ENCODE measurements at regions not wholly inside any gene's neighbourhood (a gene's known extent, or its start where the extent isn't known, plus 50 kb on each side); places are given as distances from the start of the nearest gene placed in this dataset.

GRCh38 chr1:229005097-229005496, 265.8 kb upstream of the RAB4A start:
- no peaks in the 10 kb centered on the region for H3K9me2 ChIP-seq (replicated peaks; ENCODE audit: insufficient read depth)
- H3K27me3 ChIP-seq, result no peaks in the 10 kb centered on the region
- no peaks in the 10 kb centered on the region for H3K36me3 ChIP-seq (replicated peaks; ENCODE audit: insufficient read depth, low read depth)
- no peaks in the 10 kb centered on the region for H3K9me3 ChIP-seq (ENCODE audit: low read depth)
- H2AFZ ChIP-seq, result no peak overlapping the region
- H3K79me2 ChIP-seq, result no peaks in the 10 kb centered on the region
- no peaks in the 10 kb centered on the region for H4K20me1 ChIP-seq (ENCODE audit: insufficient read depth, poor library complexity, severe bottlenecking)
- no peak overlapping the region for H3K4me3 ChIP-seq
- 94% methylated on average over 3 of the region's 3 CpGs for WGBS (ENCODE audit: low lambda C conversion rate, missing lambda C conversion rate)
- no peak overlapping the region for H3K4me2 ChIP-seq
- H3K4me1 ChIP-seq (ENCODE audit: insufficient read depth), result peaks cover 13% of the 10 kb centered on the region
- TF ChIP-seq, protein P1, sequence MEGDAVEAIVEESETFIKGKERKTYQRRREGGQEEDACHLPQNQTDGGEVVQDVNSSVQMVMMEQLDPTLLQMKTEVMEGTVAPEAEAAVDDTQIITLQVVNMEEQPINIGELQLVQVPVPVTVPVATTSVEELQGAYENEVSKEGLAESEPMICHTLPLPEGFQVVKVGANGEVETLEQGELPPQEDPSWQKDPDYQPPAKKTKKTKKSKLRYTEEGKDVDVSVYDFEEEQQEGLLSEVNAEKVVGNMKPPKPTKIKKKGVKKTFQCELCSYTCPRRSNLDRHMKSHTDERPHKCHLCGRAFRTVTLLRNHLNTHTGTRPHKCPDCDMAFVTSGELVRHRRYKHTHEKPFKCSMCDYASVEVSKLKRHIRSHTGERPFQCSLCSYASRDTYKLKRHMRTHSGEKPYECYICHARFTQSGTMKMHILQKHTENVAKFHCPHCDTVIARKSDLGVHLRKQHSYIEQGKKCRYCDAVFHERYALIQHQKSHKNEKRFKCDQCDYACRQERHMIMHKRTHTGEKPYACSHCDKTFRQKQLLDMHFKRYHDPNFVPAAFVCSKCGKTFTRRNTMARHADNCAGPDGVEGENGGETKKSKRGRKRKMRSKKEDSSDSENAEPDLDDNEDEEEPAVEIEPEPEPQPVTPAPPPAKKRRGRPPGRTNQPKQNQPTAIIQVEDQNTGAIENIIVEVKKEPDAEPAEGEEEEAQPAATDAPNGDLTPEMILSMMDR (IDR thresholded peaks at IDR 0.05; ENCODE audit: poor library complexity), result no peak
- TF ChIP-seq EZH2phosphoT487 (IDR thresholded peaks at IDR 0.05; ENCODE audit: low read depth, severe bottlenecking, unreplicated experiment), result no peak
- no peak for TF ChIP-seq EZH2 (IDR thresholded peaks at IDR 0.05; ENCODE audit: borderline replicate concordance)
- H3K27ac ChIP-seq, result no peak overlapping the region
- no peak for DNase-seq (ENCODE audit: low spot score)

- H2AFZ ChIP-seq, result no peak overlapping the region
- no peak for DNase-seq (ENCODE audit: low spot score)
- no peaks in the 10 kb centered on the region for H4K20me1 ChIP-seq (ENCODE audit: insufficient read depth, poor library complexity, severe bottlenecking)
- TF ChIP-seq EZH2phosphoT487 (IDR thresholded peaks at IDR 0.05; ENCODE audit: low read depth, severe bottlenecking, unreplicated experiment), result no peak
- TF ChIP-seq, protein P1 (IDR thresholded peaks at IDR 0.05; ENCODE audit: poor library complexity), result no peak
- TF ChIP-seq EZH2 (IDR thresholded peaks at IDR 0.05; ENCODE audit: borderline replicate concordance), result no peak
- H3K36me3 ChIP-seq (replicated peaks; ENCODE audit: insufficient read depth, low read depth), result no peaks in the 10 kb centered on the region
- no peaks in the 10 kb centered on the region for H3K9me2 ChIP-seq (replicated peaks; ENCODE audit: insufficient read depth)
- no peak overlapping the region for H3K4me2 ChIP-seq
- H3K9me3 ChIP-seq (ENCODE audit: low read depth), result no peaks in the 10 kb centered on the region
- H3K4me1 ChIP-seq (ENCODE audit: insufficient read depth), result peaks cover 13% of the 10 kb centered on the region
- no peaks in the 10 kb centered on the region for H3K79me2 ChIP-seq
- no peak overlapping the region for H3K27ac ChIP-seq
- no peak overlapping the region for H3K4me3 ChIP-seq
- WGBS (ENCODE audit: low lambda C conversion rate, missing lambda C conversion rate), result 93% methylated on average over 7 of the region's 7 CpGs
- H3K27me3 ChIP-seq, result no peaks in the 10 kb centered on the region
Observed at GRCh38 chr1:229005556-229005955, 265.4 kb upstream of the RAB4A start.

DNA sequence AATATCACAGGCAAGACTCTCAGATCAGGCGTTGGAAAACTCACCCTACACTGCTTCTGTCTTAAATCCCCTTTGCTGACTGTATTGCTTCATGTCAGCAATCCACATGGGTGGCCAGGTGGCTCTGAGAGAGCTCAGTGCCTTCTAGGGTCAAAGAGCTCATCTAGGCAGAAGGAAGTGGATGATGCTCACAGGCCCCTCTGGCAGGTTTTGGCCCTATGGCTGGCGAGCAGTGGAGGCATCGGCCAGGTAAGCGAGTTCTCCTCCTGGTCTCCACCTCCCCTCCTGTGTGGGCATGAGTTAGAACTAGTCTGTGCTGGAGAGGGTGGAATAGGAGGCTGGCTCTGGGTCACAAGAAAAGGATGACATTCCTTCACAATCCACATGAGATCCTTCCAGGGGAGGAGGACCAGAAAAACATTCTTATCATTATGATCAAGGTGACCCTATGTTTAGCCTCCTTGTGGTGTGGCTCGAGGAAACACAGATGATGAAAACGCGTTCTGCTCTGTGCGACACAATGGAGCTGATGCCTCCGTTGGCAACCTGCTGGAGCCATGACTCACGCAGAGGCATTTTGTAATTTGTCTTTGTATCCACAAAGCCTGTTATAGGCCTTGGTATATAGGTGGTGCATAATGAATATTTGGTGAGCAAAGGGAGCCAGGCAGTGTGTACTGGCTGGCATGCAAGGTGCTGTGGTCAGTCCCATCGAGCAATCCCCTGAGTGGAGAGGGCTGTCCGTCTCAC, 264.6 kb upstream of the RAB4A start:
- no peak overlapping the region for H3K27ac ChIP-seq
- WGBS (ENCODE audit: low lambda C conversion rate, missing lambda C conversion rate), result 84% methylated on average over 12 of the region's 12 CpGs

More for the DNA sequence above, 264.6 kb upstream of the RAB4A start:
- no peaks in the 10 kb centered on the region for H3K27me3 ChIP-seq
- TF ChIP-seq EZH2 (IDR thresholded peaks at IDR 0.05; ENCODE audit: borderline replicate concordance) (no peak), EZH2phosphoT487 (IDR thresholded peaks at IDR 0.05; ENCODE audit: low read depth, severe bottlenecking, unreplicated experiment) (no peak)
- TF ChIP-seq, protein P1 (IDR thresholded peaks at IDR 0.05; ENCODE audit: poor library complexity), result no peak
- no peak overlapping the region for H3K4me2 ChIP-seq
- H3K4me1 ChIP-seq (ENCODE audit: insufficient read depth), result peaks cover 13% of the 10 kb centered on the region
- DNase-seq (ENCODE audit: low spot score), result no peak
- H2AFZ ChIP-seq, result no peak overlapping the region
- H3K4me3 ChIP-seq, result no peak overlapping the region
- H4K20me1 ChIP-seq (ENCODE audit: insufficient read depth, poor library complexity, severe bottlenecking), result no peaks in the 10 kb centered on the region
- H3K79me2 ChIP-seq, result no peaks in the 10 kb centered on the region
- no peaks in the 10 kb centered on the region for H3K9me3 ChIP-seq (ENCODE audit: low read depth)
- no peaks in the 10 kb centered on the region for H3K36me3 ChIP-seq (replicated peaks; ENCODE audit: insufficient read depth, low read depth)
- H3K9me2 ChIP-seq (replicated peaks; ENCODE audit: insufficient read depth), result no peaks in the 10 kb centered on the region

Data from hepatocyte (in vitro differentiated cells).